ENCODE measurements at regions not wholly inside any gene's neighbourhood (a gene's known extent, or its start where the extent isn't known, plus 50 kb on each side); places are given as distances from the start of the nearest gene placed in this dataset.

DNA sequence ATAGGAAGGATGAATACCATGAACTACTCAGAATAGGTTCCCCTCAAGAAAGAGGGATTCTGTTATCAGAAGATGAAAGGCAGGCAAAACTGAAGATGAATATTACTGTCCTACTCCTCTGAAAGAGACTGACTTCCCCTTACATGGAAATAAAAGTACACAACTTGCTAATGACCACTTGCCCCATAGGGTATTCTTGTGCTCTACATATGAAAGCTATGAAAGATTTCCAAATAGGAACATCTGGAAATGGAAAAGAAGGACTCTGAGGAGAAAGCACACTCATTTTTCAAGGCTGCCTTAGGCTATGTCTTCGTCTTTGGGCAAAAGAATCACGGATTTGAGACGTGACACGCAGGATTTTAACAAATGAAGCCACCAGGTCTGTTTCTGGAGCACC lies 170.1 kb upstream of the DAB1 start:
- H3K79me2 ChIP-seq (ENCODE audit: control insufficient read depth, insufficient read depth, low read length) = no peaks in the 10 kb centered on the region
- no peak overlapping the region for H3K27ac ChIP-seq (ENCODE audit: extremely low read depth, low read depth, low read length)
- no peak overlapping the region for H2AFZ ChIP-seq (ENCODE audit: low read depth, low read length)
- FAIRE-seq (no peak), DNase-seq (ENCODE audit: extremely low read depth in 1 of 4, low spot score in 3 of 4) (no peak), ATAC-seq (no peak)
- no peaks in the 10 kb centered on the region for H3K9me1 ChIP-seq (ENCODE audit: control insufficient read depth, insufficient read depth, low read length)
- BruUV-seq (replicated peaks) = no TSS peak
- no peak overlapping the region for H3K9ac ChIP-seq (ENCODE audit: insufficient read depth in 1 of 2, low read depth in 2 of 2, low read length in 2 of 2)
- ChIA-PET POLR2A (interaction anchor here (0.6 kb wide), 1 partner anchor 10 kb away, joined by 3 read pairs; no protein-coding TSS in a partner anchor), CTCF (ENCODE audit: low intra/inter-chr PET ratio) (no interaction called here)
- no peaks in the 10 kb centered on the region for H3K27me3 ChIP-seq (ENCODE audit: control insufficient read depth in 2 of 2, insufficient read depth in 2 of 2, low read length in 2 of 2)
- in situ Hi-C loops (cut with MboI) (no loop called here), intact Hi-C loops (cut with micrococcal nuclease) (no loop called here)
- TF ChIP-seq, protein P1, sequence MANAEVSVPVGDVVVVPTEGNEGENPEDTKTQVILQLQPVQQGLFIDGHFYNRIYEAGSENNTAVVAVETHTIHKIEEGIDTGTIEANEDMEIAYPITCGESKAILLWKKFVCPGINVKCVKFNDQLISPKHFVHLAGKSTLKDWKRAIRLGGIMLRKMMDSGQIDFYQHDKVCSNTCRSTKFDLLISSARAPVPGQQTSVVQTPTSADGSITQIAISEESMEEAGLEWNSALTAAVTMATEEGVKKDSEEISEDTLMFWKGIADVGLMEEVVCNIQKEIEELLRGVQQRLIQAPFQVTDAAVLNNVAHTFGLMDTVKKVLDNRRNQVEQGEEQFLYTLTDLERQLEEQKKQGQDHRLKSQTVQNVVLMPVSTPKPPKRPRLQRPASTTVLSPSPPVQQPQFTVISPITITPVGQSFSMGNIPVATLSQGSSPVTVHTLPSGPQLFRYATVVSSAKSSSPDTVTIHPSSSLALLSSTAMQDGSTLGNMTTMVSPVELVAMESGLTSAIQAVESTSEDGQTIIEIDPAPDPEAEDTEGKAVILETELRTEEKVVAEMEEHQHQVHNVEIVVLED (CRISPR knock-in tag; IDR thresholded peaks at IDR 0.05) = no peak
- no peak for TF ChIP-seq ZNF57 (CRISPR knock-in tag; IDR thresholded peaks at IDR 0.05)
- no peak for TF ChIP-seq ZNF586 (CRISPR knock-in tag; conservative IDR thresholded peaks at IDR 0.05)
- TF ChIP-seq, protein P2, sequence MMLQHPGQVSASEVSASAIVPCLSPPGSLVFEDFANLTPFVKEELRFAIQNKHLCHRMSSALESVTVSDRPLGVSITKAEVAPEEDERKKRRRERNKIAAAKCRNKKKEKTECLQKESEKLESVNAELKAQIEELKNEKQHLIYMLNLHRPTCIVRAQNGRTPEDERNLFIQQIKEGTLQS (IDR thresholded peaks at IDR 0.05) = no peak
- TF ChIP-seq, protein P2 (CRISPR knock-in tag; conservative IDR thresholded peaks at IDR 0.05) = no peak
- 0% methylated on average over 4 of the region's 4 CpGs for WGBS (ENCODE audit: insufficient coverage, low coverage, missing lambda C conversion rate)
- H3K4me1 ChIP-seq (replicated peaks in 1 of 2; ENCODE audit: control insufficient read depth in 2 of 2, insufficient read depth in 2 of 2, low read length in 2 of 2) = no peaks in the 10 kb centered on the region
- H3K36me3 ChIP-seq (ENCODE audit: control insufficient read depth, insufficient read depth, low read length) = no peaks in the 10 kb centered on the region
- no peaks in the 10 kb centered on the region for H3K9me3 ChIP-seq (replicated peaks; ENCODE audit: control insufficient read depth, insufficient read depth, low read depth, low read length)
- no peak overlapping the region for H3K4me3 ChIP-seq
- H3K4me2 ChIP-seq (ENCODE audit: insufficient read depth, low read length) = no peak overlapping the region
- H4K20me1 ChIP-seq (replicated peaks; ENCODE audit: control insufficient read depth, insufficient read depth, low read length) = no peaks in the 10 kb centered on the region

All from K562 (cell line).